Stimulated activated naive CD8-positive, alpha-beta T cell treated with anti-CD3 and anti-CD28 coated beads, Interleukin-15, Interleukin-2, amounts not matched to agents 100 U/mL and 50 U/mL, for 24 hours (primary cell): ENCODE measurements at regions not wholly inside any gene's neighbourhood (a gene's known extent, or its start where the extent isn't known, plus 50 kb on each side); places are given as distances from the start of the nearest gene placed in this dataset.
"Not testable (repeated sequence)": the region's sequence is repeated elsewhere in the genome, so short reads cannot be mapped to it uniquely, and the experiment has no call there.

Experiments
- ATAC-seq: fragments of 150-1000 bp; cut with Tn5 transposase; one replicate; pipeline ENCODE4 v1.10.0; 2021
- DNase-seq: peaks from one replicate; pipeline ENCODE4 v3.0.0; 2021

GRCh38 chr1:22332424-22332717 is 119.3 kb upstream of the ZBTB40 start:
- no peak for DNase-seq
- no peak for ATAC-seq

DNA sequence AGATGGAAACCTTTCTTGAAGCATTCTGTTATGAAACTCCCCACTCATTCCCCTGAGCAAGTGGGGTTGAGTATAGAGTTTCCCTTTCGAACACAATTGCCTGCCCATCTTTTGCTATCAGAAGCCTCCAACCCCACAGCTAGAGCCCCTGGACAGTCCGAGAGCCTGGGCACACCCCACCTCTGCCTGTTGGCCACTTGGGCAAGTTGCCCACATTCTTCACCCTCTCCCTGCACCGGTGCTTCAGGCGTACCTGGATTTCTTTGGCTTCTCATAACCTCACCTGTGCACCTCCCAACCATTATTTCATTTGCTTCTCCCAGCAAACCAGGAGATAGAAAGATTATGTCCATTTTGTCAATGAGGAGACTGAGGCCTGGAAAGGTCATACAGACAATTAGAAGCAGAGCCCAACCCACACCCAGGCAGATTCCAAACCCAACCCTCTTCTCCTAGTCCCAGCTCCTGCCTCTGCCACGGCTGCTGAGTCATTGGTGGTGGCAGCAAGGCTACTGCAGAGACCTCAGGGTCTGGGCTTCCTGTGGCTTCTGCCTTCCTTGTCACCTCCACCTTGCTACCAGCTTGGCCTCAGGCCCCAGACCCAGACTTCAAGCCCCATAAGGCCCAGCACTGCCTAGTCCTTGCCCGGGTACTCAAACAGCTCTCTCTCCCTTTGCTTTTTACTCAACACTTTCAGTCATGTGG is 118.7 kb upstream of the ZBTB40 start:
- ATAC-seq (no peak), DNase-seq (no peak)

DNA sequence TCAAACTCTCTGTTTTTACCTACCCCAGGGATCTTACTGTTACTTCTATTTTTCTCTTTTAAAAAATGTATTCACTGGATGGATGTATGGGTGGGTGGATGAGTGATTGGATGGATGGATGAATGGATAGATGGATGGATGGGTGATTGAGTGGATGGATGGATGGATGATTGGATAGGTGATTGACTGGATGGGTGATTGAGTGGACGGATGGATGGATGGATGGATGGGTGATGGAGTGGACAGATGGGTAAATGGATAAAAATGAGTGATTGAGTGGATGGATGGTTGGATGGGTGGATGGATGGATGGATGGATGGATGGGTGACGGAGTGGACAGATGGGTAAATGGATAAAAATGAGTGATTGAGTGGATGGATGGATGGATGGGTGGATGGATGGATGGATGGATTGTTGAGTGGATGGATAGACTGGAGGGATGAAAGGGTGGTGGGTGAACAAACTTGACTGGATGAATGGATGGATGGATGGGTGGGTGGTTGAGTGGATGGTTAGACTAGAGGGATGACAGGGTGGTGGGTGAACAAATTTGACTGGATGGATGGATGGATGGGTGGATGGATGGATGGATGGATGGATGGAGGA is 118.0 kb upstream of the ZBTB40 start:
- DNase-seq (no peak), ATAC-seq (no peak)

GRCh38 chr1:22334860-22335550 is 116.6 kb upstream of the ZBTB40 start:
- DNase-seq (no peak), ATAC-seq (no peak)

- not testable (repeated sequence) for DNase-seq, ATAC-seq
Observed at GRCh38 chr1:22336274-22336673, 115.4 kb upstream of the ZBTB40 start.

DNA sequence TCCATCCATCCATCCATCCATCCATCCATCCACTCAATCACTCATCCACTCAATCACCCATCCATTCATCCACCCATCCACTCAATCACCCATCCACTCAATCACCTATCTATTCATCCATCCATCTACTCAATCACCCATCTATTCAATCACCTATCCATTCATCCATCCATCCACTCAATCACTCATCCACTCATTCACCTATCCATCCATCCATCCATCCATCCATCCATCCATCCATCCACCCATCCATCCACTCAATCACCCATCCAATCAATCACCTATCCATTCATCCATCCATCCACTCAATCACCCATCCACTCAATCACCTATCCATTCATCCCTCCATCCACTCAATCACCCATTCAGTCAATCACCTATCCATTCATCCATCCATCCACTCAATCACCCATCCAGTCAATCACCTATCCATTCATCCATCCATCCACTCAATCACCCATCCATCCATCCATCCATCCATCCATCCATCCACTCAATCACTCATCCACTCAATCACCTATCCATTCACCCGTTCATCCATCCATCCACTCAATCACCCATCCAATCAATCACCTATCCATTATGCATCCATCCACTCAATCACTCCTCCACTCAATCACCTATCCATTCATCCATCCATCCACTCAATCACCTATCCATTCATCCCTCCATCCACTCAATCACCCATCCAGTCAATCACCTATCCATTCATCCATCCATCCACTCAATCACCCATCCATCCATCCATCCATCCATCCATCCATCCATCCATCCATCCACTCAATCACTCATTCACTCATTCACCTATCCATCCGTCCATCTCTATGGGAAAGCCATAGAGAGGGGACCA is 114.7 kb upstream of the ZBTB40 start:
- not testable (repeated sequence) for ATAC-seq, DNase-seq

DNA sequence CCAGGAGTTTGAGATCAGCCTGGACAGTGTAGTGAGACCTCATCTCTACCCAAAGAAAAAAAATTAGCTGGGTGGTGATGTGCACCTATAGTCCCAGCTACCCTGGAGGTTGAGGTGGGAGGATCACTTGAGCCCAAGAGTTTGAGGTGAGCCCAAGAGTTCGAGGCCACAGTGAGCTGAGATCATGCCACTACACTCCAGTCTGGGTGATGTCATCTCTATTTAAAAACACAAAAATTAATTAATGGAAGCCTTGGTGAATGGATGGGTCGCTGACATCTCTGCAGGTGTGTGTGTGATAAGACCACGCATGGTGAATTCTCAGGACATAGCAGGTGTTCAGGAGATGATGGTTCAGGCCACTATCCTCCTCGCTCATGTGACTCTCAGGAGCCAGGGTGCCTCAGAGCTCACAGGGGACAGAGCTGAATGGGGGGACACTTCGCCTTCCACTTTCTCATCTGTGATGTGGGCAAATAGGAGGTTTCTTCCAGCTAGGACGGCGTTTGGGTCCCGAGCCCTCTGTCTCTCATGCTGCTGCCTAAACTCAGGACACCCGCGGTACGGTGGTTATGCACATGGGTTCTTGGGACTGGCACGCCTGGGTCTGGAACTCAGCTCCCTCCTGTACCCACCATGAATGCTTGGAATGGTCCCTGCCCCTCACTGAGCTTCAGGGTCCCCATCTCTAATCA is 113.4 kb upstream of the ZBTB40 start:
- DNase-seq (no peak), ATAC-seq (no peak)

DNA sequence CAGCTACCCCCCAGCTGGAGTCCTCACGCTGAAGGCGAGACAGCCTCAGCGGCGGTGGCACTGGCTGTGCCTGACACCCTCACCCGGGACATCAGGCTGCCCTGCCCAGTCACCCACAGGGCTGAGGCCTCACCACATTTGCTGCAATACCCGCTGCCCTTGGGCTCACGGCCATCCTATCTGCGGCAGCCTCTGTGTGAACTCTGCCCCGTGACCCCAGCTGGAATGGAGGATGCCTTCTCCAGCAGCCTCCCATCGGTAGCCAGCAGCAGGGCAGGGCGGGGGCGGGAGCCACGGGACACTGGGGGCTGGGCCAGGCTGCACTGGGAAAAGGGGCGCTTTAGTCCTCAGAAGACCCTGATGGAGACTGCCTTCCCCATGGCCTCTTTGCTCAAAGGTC is 112.4 kb upstream of the ZBTB40 start:
- no peak for ATAC-seq
- DNase-seq, result no peak

DNA sequence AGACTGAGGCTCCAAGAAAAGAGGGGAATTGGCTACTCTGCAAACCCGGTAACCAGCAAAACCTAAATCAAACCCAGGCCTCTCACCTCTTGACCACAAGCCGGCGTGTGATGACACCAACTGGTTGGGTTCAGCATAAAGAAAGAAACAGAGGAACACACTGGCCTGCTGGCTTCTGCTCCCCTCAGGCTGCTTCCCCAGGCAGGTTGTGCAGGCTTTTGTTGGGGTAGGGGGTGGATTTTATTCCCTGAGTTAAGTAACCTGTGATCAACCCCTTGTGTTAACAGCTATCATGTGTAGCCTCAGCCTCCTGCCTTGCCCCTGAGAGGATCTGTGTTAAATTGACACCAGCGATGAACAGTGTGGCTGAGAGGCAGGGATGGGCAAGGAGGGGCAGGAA is 111.6 kb upstream of the ZBTB40 start:
- DNase-seq, result no peak
- no peak for ATAC-seq

- DNase-seq, result no peak
- no peak for ATAC-seq
Observed at GRCh38 chr1:22340873-22341272, 110.8 kb upstream of the ZBTB40 start.

- no peak for ATAC-seq
- DNase-seq, result no peak
Observed at GRCh38 chr1:22341791-22342605, 109.7 kb upstream of the ZBTB40 start.

DNA sequence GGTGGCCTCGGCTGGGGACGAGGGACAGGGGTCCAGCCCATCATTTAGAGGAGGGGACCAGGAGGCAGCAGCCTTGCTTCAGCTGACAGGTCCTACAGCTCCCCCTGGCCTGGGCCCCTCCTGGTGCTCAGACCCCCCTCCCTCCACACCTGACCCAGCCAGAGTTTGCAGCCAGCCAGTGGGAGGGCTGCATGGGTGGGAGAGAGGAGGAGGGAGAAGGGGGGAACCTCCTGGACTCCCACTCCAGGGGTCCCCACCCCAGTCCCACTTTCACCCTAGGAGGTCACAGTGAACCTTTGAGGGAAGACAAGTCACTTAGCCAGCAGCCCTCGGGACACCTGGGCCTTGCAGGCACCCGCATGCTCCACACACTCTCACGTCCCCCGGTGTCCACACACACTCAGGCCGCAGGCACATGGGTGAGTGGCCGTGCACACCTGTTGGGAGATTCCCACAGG is 108.9 kb upstream of the ZBTB40 start:
- DNase-seq (no peak), ATAC-seq (no peak)

DNA sequence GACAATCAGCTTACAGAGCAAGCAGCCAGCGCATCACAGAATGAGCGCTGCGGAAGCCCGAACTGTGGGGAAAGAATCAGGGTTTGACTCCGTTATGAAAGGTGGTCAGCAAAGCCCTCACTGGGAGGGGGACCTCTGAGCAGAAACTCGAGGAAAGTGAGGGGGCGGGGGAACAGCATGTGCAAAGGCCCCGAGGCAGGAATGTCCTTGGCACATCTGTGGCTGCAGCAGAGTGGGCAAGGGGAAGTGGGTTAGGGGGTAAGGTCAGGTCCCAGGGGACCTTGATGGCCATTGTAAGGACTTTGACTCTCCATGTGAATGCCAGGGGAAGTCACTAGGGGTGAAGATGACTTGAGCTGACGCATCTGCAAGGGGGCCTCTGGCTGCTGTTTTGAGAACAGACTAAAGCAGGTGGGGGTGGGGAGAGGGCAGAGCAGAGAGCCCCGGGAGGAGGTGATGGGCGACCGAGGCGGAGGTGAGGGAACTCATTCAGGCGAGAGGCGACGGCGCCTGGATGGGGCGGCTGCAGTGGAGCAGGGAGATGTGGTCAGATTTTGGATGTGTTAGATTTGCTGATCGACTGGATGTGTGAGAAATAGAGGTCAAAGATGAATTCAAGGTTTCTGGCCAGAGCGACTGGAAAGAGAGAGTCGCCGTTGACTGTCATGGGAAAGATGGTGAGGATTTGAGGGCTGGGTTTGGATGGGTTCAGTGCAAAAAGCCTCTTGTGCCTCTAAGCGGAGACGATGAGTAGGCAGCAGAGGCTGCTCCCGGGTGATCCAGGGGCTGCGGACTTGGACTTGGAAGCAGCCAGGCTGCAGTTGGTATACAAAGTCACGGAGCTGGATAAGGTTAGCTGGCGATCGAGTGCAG is 108.0 kb upstream of the ZBTB40 start:
- no peak for DNase-seq
- ATAC-seq, result no peak

DNA sequence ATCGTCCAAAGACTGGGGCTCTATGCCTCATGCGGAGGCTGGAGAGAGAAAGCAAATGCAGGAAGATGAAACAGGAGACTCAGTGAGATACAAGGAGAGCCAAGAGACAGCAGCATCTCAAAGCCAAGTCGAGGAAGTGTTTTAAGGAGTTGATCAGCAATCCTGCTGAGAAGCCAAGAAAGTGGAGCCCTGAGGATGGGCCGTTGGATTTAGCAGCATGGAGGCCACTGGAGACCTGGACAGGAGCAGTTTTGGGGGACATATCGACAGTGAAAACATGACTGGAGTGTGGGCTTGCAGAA is 107.4 kb upstream of the ZBTB40 start:
- DNase-seq (no peak), ATAC-seq (no peak)

GRCh38 chr1:22344851-22345560 is 106.6 kb upstream of the ZBTB40 start:
- DNase-seq (no peak), ATAC-seq (no peak)

DNA sequence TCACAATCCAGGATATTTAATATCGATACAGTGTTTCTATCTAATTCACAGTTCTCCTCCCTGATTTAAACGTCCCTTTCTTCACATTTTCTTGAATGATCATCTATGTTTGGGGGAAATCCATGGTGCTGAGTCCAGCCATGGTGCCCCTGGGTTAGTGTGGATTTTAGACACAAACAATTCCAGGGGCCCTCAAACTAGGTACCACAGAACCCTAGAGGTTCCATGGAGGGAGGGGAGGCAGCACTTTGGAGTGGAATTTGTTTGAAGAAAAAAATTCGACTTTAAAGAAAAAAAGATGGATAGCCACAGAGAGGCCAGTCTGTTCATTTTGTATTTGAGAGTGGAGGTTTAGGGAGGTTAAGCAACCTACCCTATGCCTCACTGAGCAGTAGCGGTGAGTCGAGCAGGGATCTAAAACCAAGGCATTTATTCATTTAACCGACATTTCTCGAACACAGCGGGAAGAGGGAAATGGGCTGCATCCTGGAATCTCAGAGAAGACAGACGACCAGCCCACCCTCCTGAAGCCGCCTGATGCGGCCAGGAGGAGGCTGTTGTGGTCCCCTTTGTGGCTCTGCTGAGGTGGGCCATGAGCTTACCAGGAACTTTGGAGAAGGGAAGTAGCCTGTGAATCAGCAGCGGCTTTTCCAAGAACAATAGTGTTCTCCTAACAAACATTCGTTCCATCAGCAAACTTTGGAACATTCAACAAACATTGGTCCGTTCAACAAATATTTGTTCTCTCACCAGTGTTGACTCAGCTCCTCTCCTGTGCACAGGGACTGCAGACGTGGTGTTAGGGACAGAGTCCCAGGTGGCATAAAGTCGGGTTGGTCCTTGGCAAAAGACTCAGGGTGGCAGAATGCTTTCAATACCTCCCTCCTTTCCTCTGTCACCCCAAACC is 103.5 kb upstream of the ZBTB40 start:
- ATAC-seq (no peak), DNase-seq (no peak)

DNA sequence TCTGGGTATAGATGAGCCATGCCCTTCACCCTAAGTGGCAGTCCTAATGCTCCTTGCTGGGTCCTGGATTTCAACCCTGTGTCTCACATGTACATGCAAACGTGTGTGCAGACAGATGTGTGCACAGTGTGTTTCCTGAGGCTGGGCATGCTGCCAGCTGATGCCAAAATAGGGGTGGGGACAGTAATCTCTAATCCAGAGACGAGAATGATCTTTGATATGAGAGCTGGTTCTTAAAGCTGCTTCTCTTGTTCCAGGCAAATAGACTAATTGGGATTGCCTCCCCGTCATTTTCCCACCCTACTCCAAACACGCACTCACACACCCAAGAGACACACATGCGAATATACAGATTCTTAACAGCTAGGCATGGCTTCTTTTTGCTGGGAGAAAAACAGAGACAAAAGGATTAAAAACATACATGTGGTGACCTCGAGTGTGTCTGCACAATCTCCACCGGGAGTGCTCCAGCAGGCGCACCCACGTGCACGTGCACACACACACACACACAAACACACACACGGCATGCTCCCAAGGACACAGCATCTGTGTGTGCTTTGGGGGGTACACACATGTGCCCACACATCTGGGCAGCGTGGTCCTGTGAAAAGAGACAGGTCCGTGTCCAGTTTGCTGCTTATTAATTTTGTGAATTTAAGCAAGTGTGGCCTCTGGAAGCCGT is 102.1 kb upstream of the ZBTB40 start:
- no peak for DNase-seq
- no peak for ATAC-seq
